A549 (cell line): ENCODE measurements at regions not wholly inside any gene's neighbourhood (a gene's known extent, or its start where the extent isn't known, plus 50 kb on each side); places are given as distances from the start of the nearest gene placed in this dataset.

Experiments used
- ATAC-seq, 2 experiments: fragments of 200-7000 bp in 1 of 2; fragments of >200 bp in 1 of 2; cut with Nextera tagmentation in 1 of 2; cut with Tn5 transposase in 1 of 2; 3 replicates each; pipeline versions ENCODE4 v1.8.0 to v1.9.1; 2018 to 2020; ENCODE audit warnings: mild to moderate bottlenecking in 1 of 2, moderate library complexity in 1 of 2
- CTCF ChIA-PET: fragments of 300-600 bp; sonication (Branson Sonifier 250); formaldehyde crosslinking; extraction: SDS; loops from one replicate; lab custom pipeline; 2021; ENCODE audit warnings: antibody characterized with exemption, inconsistent platforms; lab: Yijun Ruan, JAX
- POLR2A ChIA-PET: fragments of 350-600 bp; formaldehyde crosslinking; extraction: SDS; loops from one replicate; lab custom pipeline; 2021; ENCODE audit warnings: antibody characterized with exemption, inconsistent platforms; lab: Yijun Ruan, JAX
- DNase-seq, 2 experiments: peaks; one replicate each; pipeline versions ENCODE4 v3.0.0 to v3.0.0-alpha.2; 2011 to 2016; ENCODE audit warnings: low read depth in 1 of 2, low spot score in 1 of 2
- FAIRE-seq: peaks from 2 replicates; lab custom pipeline; 2011; peaks lifted over from hg19 to GRCh38; lab: Jason Lieb, UNC
- H3K27ac ChIP-seq, 2 experiments: fragments of >200 bp; sonication (Bioruptor Twin); formaldehyde crosslinking; 3 replicates each; pipeline ENCODE4 v1.5.1; 2016 to 2017
- H3K4me1 ChIP-seq: fragments of >200 bp; sonication (Bioruptor Twin); formaldehyde crosslinking; 3 replicates; pipeline ENCODE4 v1.6.1; 2016
- H3K4me2 ChIP-seq: fragments of >200 bp; sonication (Bioruptor Twin); formaldehyde crosslinking; 3 replicates; pipeline ENCODE4 v1.6.1; 2016
- H3K4me3 ChIP-seq: fragments of >200 bp; sonication (Bioruptor Twin); formaldehyde crosslinking; 3 replicates; pipeline ENCODE4 v1.5.1; 2016
- H3K9me3 ChIP-seq: fragments of >200 bp; sonication (Bioruptor Twin); formaldehyde crosslinking; 3 replicates; pipeline ENCODE4 v1.6.1; 2016
- CBX2 ChIP-seq: fragments of 200-600 bp; sonication (generic); IDR thresholded peaks from 2 replicates; pipeline ENCODE4 v1.6.1; 2016; ENCODE audit warnings: low read depth, mild to moderate bottlenecking, borderline replicate concordance
- CBX8 ChIP-seq: fragments of 200-600 bp; sonication (generic); IDR thresholded peaks from 2 replicates; pipeline ENCODE4 v1.6.1; 2016
- CHD2 ChIP-seq: fragments of 150-350 bp; IDR thresholded peaks from 2 replicates; pipeline ENCODE4 v1.6.1; 2014; ENCODE audit warnings: low read length; ENCODE audit not compliant: partially characterized antibody
- CTCF ChIP-seq: fragments of >200 bp; sonication (Bioruptor Twin); formaldehyde crosslinking; IDR thresholded peaks from 3 replicates; pipeline ENCODE4 v1.5.1; 2016
- E2F6 ChIP-seq: IDR thresholded peaks from 2 replicates; pipeline ENCODE4 v1.6.1; 2012; ENCODE audit warnings: low read depth, borderline replicate concordance
- EHF ChIP-seq: fragments of 250-450 bp; sonication (Bioruptor Pico); IDR thresholded peaks from 2 replicates; pipeline ENCODE4 v1.5.0; 2020; ENCODE audit warnings: mild to moderate bottlenecking
- ELK1 ChIP-seq: fragments of 150-350 bp; IDR thresholded peaks from 2 replicates; pipeline ENCODE4 v1.6.1; 2014; ENCODE audit warnings: low read depth, mild to moderate bottlenecking, low read length
- ESRRA ChIP-seq: fragments of 150-350 bp; IDR thresholded peaks from 2 replicates; pipeline ENCODE4 v1.6.1; 2014; ENCODE audit warnings: mild to moderate bottlenecking, low read length, borderline replicate concordance
- FOSL2 ChIP-seq, 2 experiments: fragments of 450-650 bp in 1 of 2; fragments of >200 bp in 1 of 2; sonication (Bioruptor Twin) in 1 of 2; formaldehyde crosslinking; IDR thresholded peaks; 2 replicates each; pipeline versions ENCODE4 v1.5.0 to v1.6.1; 2016 to 2020; ENCODE audit warnings: mild to moderate bottlenecking in 1 of 2, moderate library complexity in 1 of 2
- FOXS1 ChIP-seq: fragments of 250-450 bp; sonication (Bioruptor Pico); IDR thresholded peaks from 2 replicates; pipeline ENCODE4 v1.5.0; 2020; ENCODE audit warnings: mild to moderate bottlenecking, moderate library complexity
- HOXA7 ChIP-seq: fragments of 250-450 bp; sonication (Bioruptor Pico); IDR thresholded peaks from 2 replicates; pipeline ENCODE4 v1.5.0; 2020; ENCODE audit warnings: mild to moderate bottlenecking, moderate library complexity
- HOXB5 ChIP-seq: fragments of 250-450 bp; sonication (Bioruptor Pico); IDR thresholded peaks from 2 replicates; pipeline ENCODE4 v1.5.0; 2020; ENCODE audit warnings: mild to moderate bottlenecking, moderate library complexity
- KDM5A ChIP-seq: fragments of 200-600 bp; sonication (generic); IDR thresholded peaks from 2 replicates; pipeline ENCODE4 v1.6.1; 2016; ENCODE audit warnings: antibody characterized with exemption, mild to moderate bottlenecking
- MAX ChIP-seq: IDR thresholded peaks from 2 replicates; pipeline ENCODE4 v1.6.1; 2012
- MAZ ChIP-seq: fragments of 150-350 bp; IDR thresholded peaks from 2 replicates; pipeline ENCODE4 v1.6.1; 2014; ENCODE audit warnings: antibody characterized with exemption, low read depth, low read length, borderline replicate concordance
- MYC ChIP-seq: IDR thresholded peaks from 2 replicates; pipeline ENCODE4 v1.6.1; 2012; ENCODE audit warnings: mild to moderate bottlenecking, inconsistent platforms, low read length, improper control_type of control experiment, borderline replicate concordance
- NR3C1 ChIP-seq: fragments of >200 bp; sonication (Bioruptor Twin); formaldehyde crosslinking; IDR thresholded peaks from 3 replicates; pipeline ENCODE4 v1.6.1; 2017
- PHF8 ChIP-seq: fragments of 200-600 bp; sonication (generic); IDR thresholded peaks from 2 replicates; pipeline ENCODE4 v1.6.1; 2016; ENCODE audit warnings: low read depth, mild to moderate bottlenecking, antibody characterized with exemption, moderate library complexity, borderline replicate concordance
- RAD21 ChIP-seq, 2 experiments: fragments of >200 bp in 1 of 2; sonication (Bioruptor Twin) in 1 of 2; formaldehyde crosslinking in 1 of 2; IDR thresholded peaks in 1 of 2; conservative IDR thresholded peaks in 1 of 2; 2 replicates in 1 of 2; 3 replicates in 1 of 2; pipeline ENCODE4 v1.6.1; 2012 to 2018; ENCODE audit warnings: inconsistent platforms in 1 of 2
- RNF2 ChIP-seq: fragments of 200-600 bp; sonication (generic); IDR thresholded peaks from 2 replicates; pipeline ENCODE4 v1.6.1; 2016; ENCODE audit warnings: low read depth, mild to moderate bottlenecking, antibody characterized with exemption, moderate library complexity, borderline replicate concordance
- TFCP2L1 ChIP-seq: fragments of 250-450 bp; sonication (Bioruptor Pico); IDR thresholded peaks from 2 replicates; pipeline ENCODE4 v1.5.0; 2021; ENCODE audit warnings: mild to moderate bottlenecking
- TP53 ChIP-seq: fragments of 250-450 bp; sonication (Bioruptor Pico); IDR thresholded peaks from 2 replicates; pipeline ENCODE4 v1.5.0; 2021; ENCODE audit warnings: mild to moderate bottlenecking, moderate library complexity
- ZC3H11A ChIP-seq: fragments of 450-650 bp; IDR thresholded peaks from 2 replicates; pipeline ENCODE4 v1.6.1; 2014; ENCODE audit warnings: antibody characterized with exemption, mild to moderate bottlenecking
- ZFP36 ChIP-seq: fragments of 450-650 bp; IDR thresholded peaks from 2 replicates; pipeline ENCODE4 v1.6.1; 2014; ENCODE audit warnings: borderline replicate concordance; ENCODE audit not compliant: partially characterized antibody
- ZSCAN20 ChIP-seq: fragments of 250-450 bp; sonication (Bioruptor Pico); IDR thresholded peaks from 2 replicates; pipeline ENCODE4 v1.8.0; 2022; ENCODE audit warnings: mild to moderate bottlenecking, moderate library complexity
- WGBS: methylation state at CpG from one replicate; pipeline ENCODE4 v1.1.6; 2017; ENCODE audit errors: missing lambda C conversion rate; 5-methylcytosine and 5-hydroxymethylcytosine counted together

- H3K4me1 ChIP-seq, result no peaks in the 10 kb centered on the region
- ATAC-seq (no peak), DNase-seq (no peak), FAIRE-seq (no peak)
- H3K9me3 ChIP-seq, result no peaks in the 10 kb centered on the region
- no peak for TF ChIP-seq FOXS1 (CRISPR knock-in tag)
- TF ChIP-seq EHF (CRISPR knock-in tag), result no peak
- no peak for TF ChIP-seq ZFP36
- TF ChIP-seq MYC, result no peak
- no peak for TF ChIP-seq CBX2
- ChIA-PET CTCF (interaction anchor here (0.6 to 1.3 kb wide), 3 partner anchors 21 to 205 kb away, joined by 3 to 4 read pairs (median 3); no protein-coding TSS in a partner anchor), POLR2A (no interaction called here)
- no peak overlapping the region for H3K4me2 ChIP-seq
- WGBS, result 6% methylated on average over 4 of the region's 4 CpGs
- H3K4me3 ChIP-seq, result no peak overlapping the region
- no peak overlapping the region for H3K27ac ChIP-seq
Measured at GRCh38 chr20:39473536-39473935, 511.4 kb downstream of the DHX35 start.

- no peak for FAIRE-seq
- 38% methylated on average over 2 of the region's 2 CpGs for WGBS
Measured at GRCh38 chr20:39468703-39469102, 506.6 kb downstream of the DHX35 start.

GRCh38 chr20:39464238-39464637 is 502.1 kb downstream of the DHX35 start:
- Histone ChIP-seq H3K4me3 (no peak overlapping the region), H3K27ac (no peak overlapping the region), H3K9me3 (no peaks in the 10 kb centered on the region), H3K4me1 (no peaks in the 10 kb centered on the region), H3K4me2 (no peak overlapping the region)
- FAIRE-seq (no peak), ATAC-seq (no peak), DNase-seq (no peak)
- 3% methylated on average over 1 of the region's 1 CpG for WGBS
- POLR2A ChIA-PET, result no interaction called here
- TF ChIP-seq ZSCAN20 (CRISPR knock-in tag) (no peak), PHF8 (no peak), TFCP2L1 (no peak), E2F6 (no peak), NR3C1 (no peak), MAZ (no peak), MAX (no peak), CTCF (no peak), HOXA7 (no peak), CBX2 (no peak), ELK1 (no peak), RNF2 (no peak), FOSL2 (IDR thresholded peaks at IDR 0.05) (no peak), FOSL2 (CRISPR knock-in tag; IDR thresholded peaks at IDR 0.05) (no peak), TP53 (CRISPR knock-in tag) (no peak), RAD21 (conservative IDR thresholded peaks at IDR 0.05 in 1 of 2, IDR thresholded peaks at IDR 0.05 in 1 of 2) (no peak)
- TF ChIP-seq, all 56 proteins: peak for 0
- CTCF ChIA-PET, result interaction anchor here (0.9 kb wide), 1 partner anchor 12 kb away, joined by 3 read pairs; no protein-coding TSS in a partner anchor

More at GRCh38 chr20:39468703-39469102, 506.6 kb downstream of the DHX35 start:
- ATAC-seq (no peak), DNase-seq (no peak)
- POLR2A ChIA-PET, result no interaction called here
- TF ChIP-seq ESRRA (no peak), KDM5A (no peak), CHD2 (no peak), ZC3H11A (no peak), RNF2 (no peak), CBX8 (no peak), NR3C1 (no peak), HOXB5 (no peak)
- CTCF ChIA-PET, result no interaction called here
- Histone ChIP-seq H3K4me2 (no peak overlapping the region), H3K9me3 (no peaks in the 10 kb centered on the region), H3K27ac (no peak overlapping the region), H3K4me1 (no peaks in the 10 kb centered on the region), H3K4me3 (no peak overlapping the region)
